GM19438 (cell line): ENCODE measurements at regions not wholly inside any gene's neighbourhood (a gene's known extent, or its start where the extent isn't known, plus 50 kb on each side); places are given as distances from the start of the nearest gene placed in this dataset.

ENCODE experiments used
- ATAC-seq: cut with Tn5 transposase; IDR thresholded peaks from one replicate; pipeline ENCODE4 v1.9.1; 2021; ENCODE audit warnings: low read depth; ENCODE audit not compliant: unreplicated experiment

GRCh38 chr15:96067677-96068076 lies 262.8 kb upstream of the NR2F2 start:
- ATAC-seq, result no peak

GRCh38 chr15:96068897-96069296 lies 261.6 kb upstream of the NR2F2 start:
- no peak for ATAC-seq

DNA sequence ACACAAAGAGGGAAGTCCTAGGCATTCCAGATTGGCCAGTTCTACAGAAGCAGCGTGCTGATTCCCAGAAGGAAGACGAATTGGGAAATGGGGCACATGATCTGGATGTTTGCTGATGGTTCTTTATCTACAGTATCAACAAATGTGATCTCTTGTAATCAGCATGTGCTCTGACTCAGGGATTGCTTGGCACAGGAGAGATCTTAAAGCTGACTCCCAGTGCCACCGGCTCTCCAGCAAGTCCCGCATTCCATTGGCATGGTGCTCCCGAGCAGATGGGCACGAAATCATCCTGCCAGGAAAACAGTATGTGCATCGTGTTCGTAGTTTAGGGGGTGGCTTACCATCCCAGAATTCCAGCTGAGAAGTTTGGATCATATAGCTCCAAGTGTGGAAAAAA lies 259.9 kb upstream of the NR2F2 start:
- ATAC-seq, result no peak

- ATAC-seq, result no peak
These were observed 257.7 kb upstream of the NR2F2 start for GRCh38 chr15:96072821-96073220.

- no peak for ATAC-seq
These were observed 256.6 kb upstream of the NR2F2 start for GRCh38 chr15:96073908-96074307.

- ATAC-seq, result no peak
These were observed 254.6 kb upstream of the NR2F2 start for GRCh38 chr15:96075895-96076294.

GRCh38 chr15:96076350-96076749 lies 254.2 kb upstream of the NR2F2 start:
- no peak for ATAC-seq

DNA sequence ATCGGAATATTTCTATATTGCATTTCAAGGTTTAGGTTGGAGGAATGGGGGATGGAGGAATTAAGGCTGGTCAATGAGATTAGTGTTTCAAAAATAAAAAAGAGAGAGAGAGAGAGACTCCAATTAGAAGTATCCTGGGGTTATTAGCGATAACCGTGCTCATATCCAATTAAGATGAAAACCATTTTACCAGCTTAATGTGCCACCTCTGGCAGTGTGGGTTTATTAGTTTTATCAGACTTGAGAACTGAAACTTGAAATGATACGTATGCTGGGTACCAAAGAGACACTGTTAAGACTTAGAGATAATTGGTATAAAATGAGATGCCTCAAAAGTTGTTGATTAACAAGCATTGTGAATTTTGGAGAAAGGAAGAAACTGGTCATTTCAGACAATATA lies 251.5 kb upstream of the NR2F2 start:
- no peak for ATAC-seq

DNA sequence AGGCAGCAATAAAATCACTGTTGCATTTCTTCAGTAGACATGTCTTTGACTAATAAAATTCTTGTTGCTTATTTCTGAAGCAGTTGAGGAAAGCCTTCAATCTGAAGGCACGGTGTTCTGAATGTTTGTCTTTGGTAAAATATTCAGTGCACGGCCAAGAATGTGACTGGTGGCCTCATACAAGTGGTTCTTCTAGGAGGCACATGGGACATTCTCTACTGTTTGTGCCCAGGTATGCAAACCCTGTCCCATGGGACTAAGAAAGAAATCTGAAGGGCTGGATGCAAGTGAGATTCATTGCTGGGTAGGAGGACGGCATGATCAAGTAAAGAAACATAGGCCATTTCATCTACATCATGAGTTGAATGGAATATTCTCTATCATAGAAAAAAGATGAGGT lies 250.6 kb upstream of the NR2F2 start:
- ATAC-seq, result no peak

- no peak for ATAC-seq
These were observed 244.3 kb upstream of the NR2F2 start for GRCh38 chr15:96086164-96086563.

GRCh38 chr15:96087180-96087884 lies 243.2 kb upstream of the NR2F2 start:
- no peak for ATAC-seq

GRCh38 chr15:96088650-96089049 lies 241.8 kb upstream of the NR2F2 start:
- no peak for ATAC-seq

DNA sequence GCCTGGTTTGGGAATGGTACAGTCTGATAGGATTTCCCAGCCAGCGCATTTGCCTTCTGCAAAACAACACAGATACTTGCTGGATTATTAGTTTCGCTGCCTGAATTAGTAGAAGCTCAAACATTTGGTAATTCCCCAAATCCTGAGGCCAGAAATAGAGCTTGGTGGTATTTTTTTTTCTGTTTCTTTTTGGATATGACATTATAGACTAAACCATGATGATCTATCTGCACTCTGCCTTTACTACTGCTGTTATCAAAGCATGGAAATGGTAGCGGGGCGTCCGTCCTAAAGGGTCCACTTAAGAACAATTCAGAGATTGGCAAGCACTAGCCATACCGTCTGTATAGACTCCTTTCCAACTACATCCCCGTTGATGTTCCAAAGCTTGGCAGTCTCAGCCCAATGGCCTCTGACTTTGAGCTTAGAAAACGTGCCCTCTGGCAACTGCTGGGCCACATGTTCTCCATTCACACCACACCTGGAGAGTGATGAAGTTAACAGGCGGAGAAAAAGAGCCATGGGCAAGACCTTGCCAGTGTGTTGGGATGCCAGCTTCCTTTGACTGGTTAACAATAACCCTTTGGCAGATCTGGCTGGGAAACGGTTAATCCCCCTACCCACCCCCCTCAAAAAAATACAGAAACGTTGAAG lies 241.0 kb upstream of the NR2F2 start:
- ATAC-seq, result no peak

DNA sequence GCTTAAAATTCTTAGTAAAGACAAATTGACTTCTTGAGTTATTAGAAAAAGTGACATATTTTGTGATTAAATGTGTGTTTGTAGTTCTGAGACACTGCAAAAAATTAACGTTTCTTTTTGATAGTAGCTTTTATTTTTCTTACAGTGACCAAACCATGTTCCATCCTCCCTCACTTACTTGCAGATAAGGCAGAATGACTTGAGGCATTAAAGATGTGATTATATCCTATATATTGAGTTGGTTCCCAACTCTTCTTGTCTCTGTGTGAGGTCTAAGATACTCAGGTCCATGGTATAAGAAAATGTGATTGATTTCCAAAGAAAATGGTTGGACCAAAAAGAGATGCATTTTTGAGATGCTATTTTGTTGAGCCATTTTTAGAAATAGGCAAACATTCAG lies 238.3 kb upstream of the NR2F2 start:
- no peak for ATAC-seq

- no peak for ATAC-seq
These were observed 237.4 kb upstream of the NR2F2 start for GRCh38 chr15:96093063-96093462.

DNA sequence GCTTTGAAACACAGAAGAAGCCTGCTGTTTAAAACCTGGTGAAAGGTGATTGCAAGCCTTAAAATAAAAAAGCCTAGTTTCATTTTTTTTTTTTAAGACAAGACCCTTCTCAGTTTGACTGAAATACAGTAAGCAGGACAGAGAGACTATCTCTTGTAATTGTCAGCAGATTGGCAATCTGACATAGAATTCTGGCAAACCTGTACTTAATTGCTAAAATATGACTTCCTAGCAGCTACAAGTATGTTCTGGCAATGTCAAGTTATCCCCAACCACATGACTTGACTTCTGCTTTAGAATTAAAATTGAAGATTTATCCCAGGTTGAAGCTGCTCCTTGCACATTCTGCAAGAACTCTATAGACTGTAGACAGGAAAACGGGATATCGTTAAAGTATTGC lies 232.8 kb upstream of the NR2F2 start:
- ATAC-seq, result no peak

- no peak for ATAC-seq
These were observed 227.9 kb upstream of the NR2F2 start for GRCh38 chr15:96102631-96103030.

GRCh38 chr15:96106181-96106580 lies 224.3 kb upstream of the NR2F2 start:
- ATAC-seq, result no peak

- no peak for ATAC-seq
These were observed 223.9 kb upstream of the NR2F2 start for GRCh38 chr15:96106628-96107027.

DNA sequence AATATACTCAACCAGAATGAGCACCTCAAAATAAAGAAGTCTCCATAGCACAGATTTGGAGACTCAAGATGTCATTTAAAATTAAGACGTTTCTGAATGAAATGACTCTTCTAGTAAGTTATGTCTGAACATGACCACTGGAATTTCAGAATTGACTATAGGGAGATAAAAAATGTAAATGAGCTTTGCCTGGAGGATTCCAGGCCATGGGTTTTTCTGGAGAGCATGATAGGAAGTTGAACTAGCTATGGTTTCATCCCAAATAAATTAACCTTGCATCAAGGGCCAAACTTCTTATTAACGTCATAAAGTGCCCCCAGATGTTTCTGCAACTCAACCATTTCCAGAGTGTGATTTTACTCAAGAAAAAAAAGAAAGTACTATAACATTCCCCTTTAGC lies 222.6 kb upstream of the NR2F2 start:
- no peak for ATAC-seq

- no peak for ATAC-seq
These were observed 222.1 kb upstream of the NR2F2 start for GRCh38 chr15:96108405-96108804.

DNA sequence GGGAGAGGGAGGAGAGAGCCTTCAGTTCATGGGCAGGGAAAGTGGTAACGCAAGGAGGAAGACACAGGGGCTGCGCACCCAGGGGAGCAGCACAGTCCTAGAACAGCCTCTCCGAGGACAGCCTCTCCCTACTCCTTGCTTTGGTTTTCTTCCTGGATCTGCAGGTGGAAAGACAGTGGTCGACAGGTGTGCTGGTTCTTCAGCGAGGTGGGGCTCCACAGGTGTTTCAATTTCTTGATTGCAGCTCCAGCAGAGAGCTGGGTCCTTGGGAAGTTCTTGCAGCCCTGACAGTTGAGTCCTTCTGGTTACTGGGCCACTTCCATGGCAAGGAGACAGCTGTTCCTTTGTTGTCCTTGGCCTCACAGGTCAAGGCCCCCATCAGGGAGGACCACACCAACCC lies 220.7 kb upstream of the NR2F2 start:
- ATAC-seq, result no peak
